ENCODE measurements at regions not wholly inside any gene's neighbourhood (a gene's known extent, or its start where the extent isn't known, plus 50 kb on each side); places are given as distances from the start of the nearest gene placed in this dataset.

DNA sequence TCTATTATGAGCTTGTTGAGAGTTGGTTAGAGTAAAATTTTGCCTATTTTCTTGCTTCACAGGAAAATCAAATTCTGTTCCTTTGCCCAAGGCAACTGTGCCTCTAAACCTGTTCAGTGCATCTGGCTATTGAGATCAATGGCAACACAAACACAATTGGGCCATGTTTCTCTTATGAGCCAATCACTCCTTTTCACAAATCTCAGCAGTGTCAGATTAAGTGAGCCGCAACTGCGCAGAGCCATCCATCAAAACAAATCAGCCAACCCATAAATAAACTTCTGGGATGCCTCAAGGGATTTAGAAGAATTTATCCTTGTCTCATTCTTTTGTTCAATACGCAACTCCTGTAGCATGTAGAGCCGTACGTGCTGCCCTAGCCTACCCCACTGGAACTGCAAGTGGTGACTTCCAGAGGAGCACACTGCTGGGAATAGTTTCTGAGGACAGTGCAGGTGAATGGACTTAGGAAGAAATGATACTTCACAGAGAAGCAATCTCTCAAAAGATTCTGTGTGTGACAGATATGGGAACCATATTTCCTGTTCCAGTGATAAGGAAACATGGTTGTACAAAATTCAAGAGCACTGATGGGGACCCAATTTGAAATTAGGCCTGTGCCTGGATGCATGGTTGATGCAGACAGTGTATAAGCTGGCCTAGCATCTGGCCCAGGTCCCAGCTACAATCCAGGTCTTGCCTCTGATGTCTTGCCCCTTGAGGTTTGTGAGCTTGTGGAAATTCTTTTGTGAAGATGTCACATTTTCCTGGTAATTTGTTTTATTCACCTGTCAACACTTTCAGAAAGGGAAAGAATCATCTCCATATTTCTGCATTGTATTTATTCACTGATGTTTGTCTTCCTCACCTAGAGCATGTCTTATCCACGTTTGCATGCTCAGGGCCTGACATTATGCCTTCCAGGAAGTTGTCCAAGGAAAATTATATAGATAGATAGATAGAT, 166.2 kb downstream of the URB2 start:
- TF ChIP-seq EZH2 (IDR thresholded peaks at IDR 0.05; ENCODE audit: low read length, unreplicated experiment): no peak
- TF ChIP-seq, protein P1, sequence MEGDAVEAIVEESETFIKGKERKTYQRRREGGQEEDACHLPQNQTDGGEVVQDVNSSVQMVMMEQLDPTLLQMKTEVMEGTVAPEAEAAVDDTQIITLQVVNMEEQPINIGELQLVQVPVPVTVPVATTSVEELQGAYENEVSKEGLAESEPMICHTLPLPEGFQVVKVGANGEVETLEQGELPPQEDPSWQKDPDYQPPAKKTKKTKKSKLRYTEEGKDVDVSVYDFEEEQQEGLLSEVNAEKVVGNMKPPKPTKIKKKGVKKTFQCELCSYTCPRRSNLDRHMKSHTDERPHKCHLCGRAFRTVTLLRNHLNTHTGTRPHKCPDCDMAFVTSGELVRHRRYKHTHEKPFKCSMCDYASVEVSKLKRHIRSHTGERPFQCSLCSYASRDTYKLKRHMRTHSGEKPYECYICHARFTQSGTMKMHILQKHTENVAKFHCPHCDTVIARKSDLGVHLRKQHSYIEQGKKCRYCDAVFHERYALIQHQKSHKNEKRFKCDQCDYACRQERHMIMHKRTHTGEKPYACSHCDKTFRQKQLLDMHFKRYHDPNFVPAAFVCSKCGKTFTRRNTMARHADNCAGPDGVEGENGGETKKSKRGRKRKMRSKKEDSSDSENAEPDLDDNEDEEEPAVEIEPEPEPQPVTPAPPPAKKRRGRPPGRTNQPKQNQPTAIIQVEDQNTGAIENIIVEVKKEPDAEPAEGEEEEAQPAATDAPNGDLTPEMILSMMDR (conservative IDR thresholded peaks at IDR 0.05; ENCODE audit: low read depth, low read length): no peak
- no peak for TF ChIP-seq EZH2phosphoT487 (IDR thresholded peaks at IDR 0.05; ENCODE audit: borderline replicate concordance, low read length)
